ENCODE measurements at regions not wholly inside any gene's neighbourhood (a gene's known extent, or its start where the extent isn't known, plus 50 kb on each side); places are given as distances from the start of the nearest gene placed in this dataset.

- Histone ChIP-seq H3K4me2 (ENCODE audit: low read depth, low read length, poor library complexity, severe bottlenecking) (no peak overlapping the region), H3F3A (ENCODE audit: low read depth) (no peaks in the 10 kb centered on the region), H3K4me1 (ENCODE audit: insufficient read depth, low read length, poor library complexity, severe bottlenecking) (no peaks in the 10 kb centered on the region), H3K9ac (ENCODE audit: low read depth, low read length, poor library complexity, severe bottlenecking) (no peak overlapping the region), H4K20me1 (ENCODE audit: insufficient read depth, low read length, poor library complexity, severe bottlenecking) (no peaks in the 10 kb centered on the region), H3K27me3 (ENCODE audit: insufficient read depth, low read length, poor library complexity, severe bottlenecking) (no peaks in the 10 kb centered on the region), H2AFZ (ENCODE audit: low read length) (no peak overlapping the region), H3K4me3 (ENCODE audit: low read length, poor library complexity, severe bottlenecking) (no peak overlapping the region), H3K9me3 (ENCODE audit: insufficient read depth, low read depth, low read length) (peaks cover 4% of the 10 kb centered on the region; the same call in 1 of the 2 replicates), H3K36me3 (ENCODE audit: insufficient read depth, low read length) (no peaks in the 10 kb centered on the region), H3K9me2 (replicated peaks; ENCODE audit: low read depth, low read length) (no peaks in the 10 kb centered on the region), H3K79me2 (ENCODE audit: insufficient read depth, low read length) (no peaks in the 10 kb centered on the region)
- TF ChIP-seq EZH2phosphoT487 (IDR thresholded peaks at IDR 0.05; ENCODE audit: borderline replicate concordance), result no peak
- TF ChIP-seq, protein P1, sequence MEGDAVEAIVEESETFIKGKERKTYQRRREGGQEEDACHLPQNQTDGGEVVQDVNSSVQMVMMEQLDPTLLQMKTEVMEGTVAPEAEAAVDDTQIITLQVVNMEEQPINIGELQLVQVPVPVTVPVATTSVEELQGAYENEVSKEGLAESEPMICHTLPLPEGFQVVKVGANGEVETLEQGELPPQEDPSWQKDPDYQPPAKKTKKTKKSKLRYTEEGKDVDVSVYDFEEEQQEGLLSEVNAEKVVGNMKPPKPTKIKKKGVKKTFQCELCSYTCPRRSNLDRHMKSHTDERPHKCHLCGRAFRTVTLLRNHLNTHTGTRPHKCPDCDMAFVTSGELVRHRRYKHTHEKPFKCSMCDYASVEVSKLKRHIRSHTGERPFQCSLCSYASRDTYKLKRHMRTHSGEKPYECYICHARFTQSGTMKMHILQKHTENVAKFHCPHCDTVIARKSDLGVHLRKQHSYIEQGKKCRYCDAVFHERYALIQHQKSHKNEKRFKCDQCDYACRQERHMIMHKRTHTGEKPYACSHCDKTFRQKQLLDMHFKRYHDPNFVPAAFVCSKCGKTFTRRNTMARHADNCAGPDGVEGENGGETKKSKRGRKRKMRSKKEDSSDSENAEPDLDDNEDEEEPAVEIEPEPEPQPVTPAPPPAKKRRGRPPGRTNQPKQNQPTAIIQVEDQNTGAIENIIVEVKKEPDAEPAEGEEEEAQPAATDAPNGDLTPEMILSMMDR (conservative IDR thresholded peaks at IDR 0.05; ENCODE audit: low read length), result no peak
Measured at GRCh38 chr2:150383587-150383986, 103.9 kb downstream of the RND3 start.

DNA sequence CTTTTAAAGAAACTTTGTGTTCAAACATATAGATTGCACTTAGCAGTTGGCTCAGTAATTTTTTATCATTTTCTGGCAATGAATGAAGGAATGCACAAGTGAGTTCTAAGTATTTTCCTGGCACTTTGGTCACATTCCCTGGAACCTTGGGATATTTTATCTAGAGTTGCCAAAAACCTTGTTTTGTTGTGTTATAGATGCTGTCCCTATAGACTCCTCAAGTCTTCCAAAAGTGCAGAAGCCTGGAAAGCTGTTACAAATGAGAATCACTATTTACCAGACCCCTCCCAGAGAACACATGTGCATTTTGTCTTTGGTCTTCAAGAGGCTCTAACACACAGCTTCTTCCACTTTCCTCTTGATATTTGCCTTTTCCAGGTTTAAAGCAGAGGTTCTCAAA is 108.3 kb downstream of the RND3 start:
- no peaks in the 10 kb centered on the region for H3F3A ChIP-seq (ENCODE audit: low read depth)
- no peak overlapping the region for H3K9ac ChIP-seq (ENCODE audit: low read depth, low read length, poor library complexity, severe bottlenecking)
- no peaks in the 10 kb centered on the region for H3K4me1 ChIP-seq (ENCODE audit: insufficient read depth, low read length, poor library complexity, severe bottlenecking)
- no peaks in the 10 kb centered on the region for H3K79me2 ChIP-seq (ENCODE audit: insufficient read depth, low read length)
- H3K27me3 ChIP-seq (ENCODE audit: insufficient read depth, low read length, poor library complexity, severe bottlenecking), result no peaks in the 10 kb centered on the region
- no peak overlapping the region for H3K4me3 ChIP-seq (ENCODE audit: low read length, poor library complexity, severe bottlenecking)
- no peaks in the 10 kb centered on the region for H3K9me3 ChIP-seq (ENCODE audit: insufficient read depth, low read depth, low read length)
- no peaks in the 10 kb centered on the region for H3K36me3 ChIP-seq (ENCODE audit: insufficient read depth, low read length)
- no peak overlapping the region for H2AFZ ChIP-seq (ENCODE audit: low read length)
- no peaks in the 10 kb centered on the region for H3K9me2 ChIP-seq (replicated peaks; ENCODE audit: low read depth, low read length)
- TF ChIP-seq, protein P1 (conservative IDR thresholded peaks at IDR 0.05; ENCODE audit: low read length), result no peak
- no peak for TF ChIP-seq EZH2phosphoT487 (IDR thresholded peaks at IDR 0.05; ENCODE audit: borderline replicate concordance)
- H4K20me1 ChIP-seq (ENCODE audit: insufficient read depth, low read length, poor library complexity, severe bottlenecking), result no peaks in the 10 kb centered on the region
- no peak overlapping the region for H3K4me2 ChIP-seq (ENCODE audit: low read depth, low read length, poor library complexity, severe bottlenecking)

DNA sequence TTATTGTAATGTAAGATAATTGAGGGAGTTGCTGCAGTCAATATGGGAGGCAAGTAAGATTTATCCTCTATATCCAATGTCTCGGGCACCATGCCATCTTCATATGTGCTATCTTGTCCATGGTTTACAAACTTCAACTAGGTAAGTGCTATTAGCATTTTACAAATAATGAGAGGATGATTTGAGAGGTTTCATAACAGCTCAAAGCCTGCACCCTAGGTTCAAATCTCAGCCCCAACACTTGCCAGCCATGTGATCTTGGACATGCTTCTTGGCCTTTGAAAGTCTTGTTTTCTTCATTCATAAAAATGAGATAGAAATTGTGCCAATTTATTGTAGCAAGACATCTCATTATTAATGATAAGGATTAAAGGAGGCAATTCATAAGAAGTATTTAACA is 108.8 kb downstream of the RND3 start:
- no peaks in the 10 kb centered on the region for H3K27me3 ChIP-seq (ENCODE audit: insufficient read depth, low read length, poor library complexity, severe bottlenecking)
- H3K9me3 ChIP-seq (ENCODE audit: insufficient read depth, low read depth, low read length), result no peaks in the 10 kb centered on the region
- no peaks in the 10 kb centered on the region for H3K9me2 ChIP-seq (replicated peaks; ENCODE audit: low read depth, low read length)
- H3K36me3 ChIP-seq (ENCODE audit: insufficient read depth, low read length), result no peaks in the 10 kb centered on the region
- no peaks in the 10 kb centered on the region for H3K79me2 ChIP-seq (ENCODE audit: insufficient read depth, low read length)
- H4K20me1 ChIP-seq (ENCODE audit: insufficient read depth, low read length, poor library complexity, severe bottlenecking), result no peaks in the 10 kb centered on the region
- H3K4me2 ChIP-seq (ENCODE audit: low read depth, low read length, poor library complexity, severe bottlenecking), result no peak overlapping the region
- H3K4me3 ChIP-seq (ENCODE audit: low read length, poor library complexity, severe bottlenecking), result no peak overlapping the region
- no peaks in the 10 kb centered on the region for H3F3A ChIP-seq (ENCODE audit: low read depth)
- H3K9ac ChIP-seq (ENCODE audit: low read depth, low read length, poor library complexity, severe bottlenecking), result no peak overlapping the region
- H2AFZ ChIP-seq (ENCODE audit: low read length), result no peak overlapping the region
- H3K4me1 ChIP-seq (ENCODE audit: insufficient read depth, low read length, poor library complexity, severe bottlenecking), result no peaks in the 10 kb centered on the region
- TF ChIP-seq, protein P1 (conservative IDR thresholded peaks at IDR 0.05; ENCODE audit: low read length), result no peak
- TF ChIP-seq EZH2phosphoT487 (IDR thresholded peaks at IDR 0.05; ENCODE audit: borderline replicate concordance), result no peak

Data from Loucy (cell line).